ENCODE measurements at regions not wholly inside any gene's neighbourhood (a gene's known extent, or its start where the extent isn't known, plus 50 kb on each side); places are given as distances from the start of the nearest gene placed in this dataset.

- TF ChIP-seq ZFX (IDR thresholded peaks at IDR 0.05) (no peak), CTCF (conservative IDR thresholded peaks at IDR 0.05) (no peak)
- no peak overlapping the region for H3K27ac ChIP-seq
These were observed 196.2 kb upstream of the USP25 start for GRCh38 chr21:15533618-15534017.

GRCh38 chr21:15534450-15534886, 195.3 kb upstream of the USP25 start:
- TF ChIP-seq ZFX (IDR thresholded peaks at IDR 0.05) (no peak), CTCF (conservative IDR thresholded peaks at IDR 0.05) (no peak; the same call in 1 of the 2 replicates)
- no peak overlapping the region for H3K27ac ChIP-seq

GRCh38 chr21:15539376-15539775, 190.4 kb upstream of the USP25 start:
- no peak overlapping the region for H3K27ac ChIP-seq
- no peak for TF ChIP-seq ZFX (IDR thresholded peaks at IDR 0.05)
- no peak for TF ChIP-seq CTCF (conservative IDR thresholded peaks at IDR 0.05)

- TF ChIP-seq CTCF (conservative IDR thresholded peaks at IDR 0.05) = no peak
- TF ChIP-seq ZFX (IDR thresholded peaks at IDR 0.05) = no peak
- no peak overlapping the region for H3K27ac ChIP-seq
These were observed 186.3 kb upstream of the USP25 start for GRCh38 chr21:15543473-15543872.

- no peak for TF ChIP-seq ZFX (IDR thresholded peaks at IDR 0.05)
- no peak for TF ChIP-seq CTCF (conservative IDR thresholded peaks at IDR 0.05)
- H3K27ac ChIP-seq = no peak overlapping the region
These were observed 180.1 kb upstream of the USP25 start for GRCh38 chr21:15549671-15550070.

- TF ChIP-seq ZFX (IDR thresholded peaks at IDR 0.05) (no peak), CTCF (conservative IDR thresholded peaks at IDR 0.05) (peak; percentile 67)
- H3K27ac ChIP-seq = no peak overlapping the region
These were observed 176.8 kb upstream of the USP25 start for GRCh38 chr21:15552914-15553494.

- no peak overlapping the region for H3K27ac ChIP-seq
- TF ChIP-seq ZFX (IDR thresholded peaks at IDR 0.05) (no peak), CTCF (conservative IDR thresholded peaks at IDR 0.05) (no peak)
These were observed 171.9 kb upstream of the USP25 start for GRCh38 chr21:15557925-15558324.

Measured in C4-2B (cell line).